ENCODE measurements at regions not wholly inside any gene's neighbourhood (a gene's known extent, or its start where the extent isn't known, plus 50 kb on each side); places are given as distances from the start of the nearest gene placed in this dataset.

- H3K4me1 ChIP-seq (ENCODE audit: control insufficient read depth in 1 of 2, extremely low read depth in 1 of 2, insufficient read depth in 2 of 2, low read length in 2 of 2): no peaks in the 10 kb centered on the region
- H3K27me3 ChIP-seq (replicated peaks in 1 of 2; ENCODE audit: control insufficient read depth in 2 of 2, extremely low read depth in 1 of 2, insufficient read depth in 2 of 2, low read length in 1 of 2): peaks cover 0 to 4% of the 10 kb centered on the region in 2 experiments
- H3K27ac ChIP-seq (ENCODE audit: low read length): no peak overlapping the region
- no peak overlapping the region for H3K27ac Mint-ChIP-seq
- H3K36me3 ChIP-seq (ENCODE audit: control insufficient read depth in 2 of 2, extremely low read depth in 1 of 2, insufficient read depth in 1 of 2, low read length in 1 of 2): no peaks in the 10 kb centered on the region
- no peaks in the 10 kb centered on the region for H3K9me3 Mint-ChIP-seq
- H3K27me3 Mint-ChIP-seq: peaks cover 10 to 39% of the 10 kb centered on the region in 2 donors
- ChIA-PET CTCF (no interaction called here), POLR2A (no interaction called here)
- no peaks in the 10 kb centered on the region for H3K9me3 ChIP-seq
- WGBS (ENCODE audit: insufficient coverage): no CpG with 5 or more reads among the region's 8 CpGs
- no peaks in the 10 kb centered on the region for H3K4me1 Mint-ChIP-seq
- DNase-seq: no peak
- H3K4me3 ChIP-seq (ENCODE audit: control insufficient read depth in 1 of 2, extremely low read depth in 1 of 2, low read length in 1 of 2): no peak overlapping the region
- no peak for ATAC-seq (replicated peaks in 1 of 4)
- H3K4me3 Mint-ChIP-seq: no peak overlapping the region
- H3K36me3 Mint-ChIP-seq: no peaks in the 10 kb centered on the region
These were observed 154.4 kb downstream of the SETD4 start for GRCh38 chr21:35905963-35906345.

DNA sequence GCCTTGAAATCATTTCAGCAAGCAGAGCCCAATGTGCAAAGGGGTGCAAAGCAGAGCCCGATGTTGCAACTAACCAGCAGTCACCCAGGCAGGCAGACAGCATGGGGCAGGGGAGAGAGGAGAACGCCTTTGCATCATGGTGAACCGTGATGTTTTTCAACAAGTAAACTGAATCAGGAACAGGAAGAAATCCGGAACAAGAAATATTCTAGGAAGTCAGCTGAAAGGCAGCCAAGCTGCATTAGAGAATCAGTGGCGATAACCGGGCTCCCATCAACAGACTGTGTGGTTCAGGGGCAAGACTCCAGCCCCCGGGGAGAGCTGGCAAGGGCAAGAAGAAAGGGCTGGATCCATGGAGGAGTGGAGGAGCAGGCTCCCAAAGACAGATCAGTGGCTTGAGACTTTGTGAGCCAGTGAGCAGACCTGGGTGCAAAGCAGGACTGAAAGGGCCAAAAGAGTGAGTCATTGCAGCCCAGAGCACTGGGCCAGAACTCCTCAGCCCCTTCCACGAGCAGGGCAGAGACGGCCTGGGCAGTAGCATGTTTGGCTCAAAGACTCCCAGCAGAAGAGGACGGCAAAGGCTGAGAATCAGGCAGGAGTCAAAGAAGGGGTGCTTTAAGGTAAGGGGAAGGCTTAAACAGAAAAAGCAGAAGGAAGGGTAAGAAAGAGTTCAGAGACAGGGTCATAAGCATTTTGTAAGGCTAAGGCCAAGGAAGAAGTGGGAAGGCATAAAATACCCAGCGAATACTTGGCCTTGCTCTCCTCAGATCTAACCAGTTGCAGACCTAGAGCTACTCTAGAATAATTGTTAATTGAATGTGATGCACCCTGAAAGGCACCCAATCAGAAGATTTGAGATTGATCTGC, 155.0 kb downstream of the SETD4 start:
- Mint-ChIP-seq H3K4me3 (no peak overlapping the region), H3K9me3 (no peaks in the 10 kb centered on the region), H3K27me3 (peaks cover 10 to 35% of the 10 kb centered on the region in 2 donors), H3K36me3 (no peaks in the 10 kb centered on the region), H3K27ac (no peak overlapping the region), H3K4me1 (no peaks in the 10 kb centered on the region)
- Histone ChIP-seq H3K27ac (ENCODE audit: low read length) (no peak overlapping the region), H3K9me3 (no peaks in the 10 kb centered on the region), H3K4me1 (ENCODE audit: control insufficient read depth in 1 of 2, extremely low read depth in 1 of 2, insufficient read depth in 2 of 2, low read length in 2 of 2) (no peaks in the 10 kb centered on the region), H3K36me3 (ENCODE audit: control insufficient read depth in 2 of 2, extremely low read depth in 1 of 2, insufficient read depth in 1 of 2, low read length in 1 of 2) (no peaks in the 10 kb centered on the region), H3K4me3 (ENCODE audit: control insufficient read depth in 1 of 2, extremely low read depth in 1 of 2, low read length in 1 of 2) (no peak overlapping the region), H3K27me3 (replicated peaks in 1 of 2; ENCODE audit: control insufficient read depth in 2 of 2, extremely low read depth in 1 of 2, insufficient read depth in 2 of 2, low read length in 1 of 2) (peaks cover 0 to 4% of the 10 kb centered on the region in 2 experiments)
- ChIA-PET POLR2A (no interaction called here), CTCF (no interaction called here)
- 78% methylated on average over 10 of the region's 11 CpGs for WGBS (ENCODE audit: insufficient coverage)
- DNase-seq: no peak
- ATAC-seq (replicated peaks in 1 of 4): no peak

GRCh38 chr21:35900539-35900938, 159.8 kb downstream of the SETD4 start:
- no peak for ATAC-seq (replicated peaks in 1 of 4)
- WGBS (ENCODE audit: insufficient coverage): 80% methylated on average over 1 of the region's 4 CpGs
- Mint-ChIP-seq H3K36me3 (no peaks in the 10 kb centered on the region), H3K4me3 (no peak overlapping the region), H3K27ac (no peak overlapping the region), H3K4me1 (no peaks in the 10 kb centered on the region), H3K27me3 (peaks cover 18 to 38% of the 10 kb centered on the region in 2 donors), H3K9me3 (no peaks in the 10 kb centered on the region)
- Histone ChIP-seq H3K4me3 (ENCODE audit: control insufficient read depth in 1 of 2, extremely low read depth in 1 of 2, low read length in 1 of 2) (no peak overlapping the region), H3K27ac (ENCODE audit: low read length) (no peak overlapping the region), H3K27me3 (replicated peaks in 1 of 2; ENCODE audit: control insufficient read depth in 2 of 2, extremely low read depth in 1 of 2, insufficient read depth in 2 of 2, low read length in 1 of 2) (peaks cover 0 to 4% of the 10 kb centered on the region in 2 experiments), H3K9me3 (no peaks in the 10 kb centered on the region), H3K36me3 (ENCODE audit: control insufficient read depth in 2 of 2, extremely low read depth in 1 of 2, insufficient read depth in 1 of 2, low read length in 1 of 2) (no peaks in the 10 kb centered on the region), H3K4me1 (ENCODE audit: control insufficient read depth in 1 of 2, extremely low read depth in 1 of 2, insufficient read depth in 2 of 2, low read length in 2 of 2) (no peaks in the 10 kb centered on the region)
- no peak for DNase-seq
- ChIA-PET CTCF (interaction anchor here in 1 of 2 donors (0.9 kb wide), 1 partner anchor 123 kb away, joined by 3 read pairs; no protein-coding TSS in a partner anchor), POLR2A (no interaction called here)

GRCh38 chr21:35896060-35896459, 164.3 kb downstream of the SETD4 start:
- Mint-ChIP-seq H3K4me3 (no peak overlapping the region), H3K27me3 (peaks cover 14 to 15% of the 10 kb centered on the region in 2 donors), H3K36me3 (no peaks in the 10 kb centered on the region), H3K27ac (no peak overlapping the region), H3K9me3 (no peaks in the 10 kb centered on the region), H3K4me1 (no peaks in the 10 kb centered on the region)
- POLR2A ChIA-PET: no interaction called here
- Histone ChIP-seq H3K27me3 (replicated peaks in 1 of 2; ENCODE audit: control insufficient read depth in 2 of 2, extremely low read depth in 1 of 2, insufficient read depth in 2 of 2, low read length in 1 of 2) (peaks cover 0 to 8% of the 10 kb centered on the region in 2 experiments), H3K4me3 (ENCODE audit: control insufficient read depth in 1 of 2, extremely low read depth in 1 of 2, low read length in 1 of 2) (no peak overlapping the region), H3K36me3 (ENCODE audit: control insufficient read depth in 2 of 2, extremely low read depth in 1 of 2, insufficient read depth in 1 of 2, low read length in 1 of 2) (no peaks in the 10 kb centered on the region), H3K4me1 (ENCODE audit: control insufficient read depth in 1 of 2, extremely low read depth in 1 of 2, insufficient read depth in 2 of 2, low read length in 2 of 2) (no peaks in the 10 kb centered on the region), H3K27ac (ENCODE audit: low read length) (no peak overlapping the region), H3K9me3 (no peaks in the 10 kb centered on the region)
- no peak for ATAC-seq (replicated peaks in 1 of 4)
- 71% methylated on average over 1 of the region's 3 CpGs for WGBS (ENCODE audit: insufficient coverage)
- CTCF ChIA-PET: no interaction called here
- no peak for DNase-seq

GRCh38 chr21:35895598-35895997, 164.7 kb downstream of the SETD4 start:
- CTCF ChIA-PET: interaction anchor here in 1 of 2 donors (0.6 kb wide), 1 partner anchor 954 kb away, joined by 3 read pairs; no protein-coding TSS in a partner anchor

DNA sequence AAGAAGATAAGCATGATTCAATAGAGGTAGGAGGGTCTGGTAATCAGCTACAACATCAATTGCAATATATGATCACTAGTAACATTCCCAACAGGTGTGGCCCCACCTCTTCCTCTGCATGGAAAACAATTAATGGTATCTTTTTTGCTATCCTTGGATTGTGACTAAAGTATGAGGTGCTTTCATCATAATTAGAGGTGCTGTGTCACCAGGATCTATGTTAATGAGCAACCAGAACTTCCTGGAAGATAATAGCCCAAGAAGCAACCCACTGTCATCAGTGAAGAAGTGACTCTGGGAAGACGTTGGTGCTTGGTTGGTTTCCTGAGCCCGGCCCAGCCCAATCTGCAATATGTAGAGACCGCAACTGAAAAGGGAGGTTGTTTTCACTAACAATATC, 167.2 kb downstream of the SETD4 start:
- peaks cover 0 to 8% of the 10 kb centered on the region in 2 experiments for H3K27me3 ChIP-seq (replicated peaks in 1 of 2; ENCODE audit: control insufficient read depth in 2 of 2, extremely low read depth in 1 of 2, insufficient read depth in 2 of 2, low read length in 1 of 2)
- ChIA-PET CTCF (no interaction called here), POLR2A (no interaction called here)
- no peaks in the 10 kb centered on the region for H3K36me3 ChIP-seq (ENCODE audit: control insufficient read depth in 2 of 2, extremely low read depth in 1 of 2, insufficient read depth in 1 of 2, low read length in 1 of 2)
- H3K27ac ChIP-seq (ENCODE audit: low read length): no peak overlapping the region
- no peak overlapping the region for H3K27ac Mint-ChIP-seq
- no peak for ATAC-seq (replicated peaks in 1 of 4)
- no peak overlapping the region for H3K4me3 Mint-ChIP-seq
- no peaks in the 10 kb centered on the region for H3K9me3 ChIP-seq
- WGBS (ENCODE audit: insufficient coverage): 83% methylated on average over 2 of the region's 3 CpGs
- H3K36me3 Mint-ChIP-seq: no peaks in the 10 kb centered on the region
- no peak for DNase-seq
- H3K4me1 ChIP-seq (ENCODE audit: control insufficient read depth in 1 of 2, extremely low read depth in 1 of 2, insufficient read depth in 2 of 2, low read length in 2 of 2): no peaks in the 10 kb centered on the region
- H3K27me3 Mint-ChIP-seq: peaks cover 9 to 11% of the 10 kb centered on the region in 2 donors
- no peaks in the 10 kb centered on the region for H3K9me3 Mint-ChIP-seq
- no peak overlapping the region for H3K4me3 ChIP-seq (ENCODE audit: control insufficient read depth in 1 of 2, extremely low read depth in 1 of 2, low read length in 1 of 2)
- H3K4me1 Mint-ChIP-seq: no peaks in the 10 kb centered on the region

More at GRCh38 chr21:35895598-35895997, 164.7 kb downstream of the SETD4 start:
- Mint-ChIP-seq H3K27ac (no peak overlapping the region), H3K9me3 (no peaks in the 10 kb centered on the region), H3K4me3 (no peak overlapping the region), H3K27me3 (peaks cover 14 to 15% of the 10 kb centered on the region in 2 donors), H3K4me1 (no peaks in the 10 kb centered on the region), H3K36me3 (no peaks in the 10 kb centered on the region)
- Histone ChIP-seq H3K4me3 (ENCODE audit: control insufficient read depth in 1 of 2, extremely low read depth in 1 of 2, low read length in 1 of 2) (no peak overlapping the region), H3K9me3 (no peaks in the 10 kb centered on the region), H3K27me3 (replicated peaks in 1 of 2; ENCODE audit: control insufficient read depth in 2 of 2, extremely low read depth in 1 of 2, insufficient read depth in 2 of 2, low read length in 1 of 2) (peaks cover 0 to 8% of the 10 kb centered on the region in 2 experiments), H3K4me1 (ENCODE audit: control insufficient read depth in 1 of 2, extremely low read depth in 1 of 2, insufficient read depth in 2 of 2, low read length in 2 of 2) (no peaks in the 10 kb centered on the region), H3K36me3 (ENCODE audit: control insufficient read depth in 2 of 2, extremely low read depth in 1 of 2, insufficient read depth in 1 of 2, low read length in 1 of 2) (no peaks in the 10 kb centered on the region), H3K27ac (ENCODE audit: low read length) (no peak overlapping the region)
- DNase-seq: no peak
- no peak for ATAC-seq (replicated peaks in 1 of 4)
- POLR2A ChIA-PET: no interaction called here
- WGBS (ENCODE audit: insufficient coverage): no CpG with 5 or more reads among the region's 2 CpGs
